ENCODE measurements at regions not wholly inside any gene's neighbourhood (a gene's known extent, or its start where the extent isn't known, plus 50 kb on each side); places are given as distances from the start of the nearest gene placed in this dataset.

GRCh38 chr6:27776504-27776903, 135.7 kb downstream of the OR2B2 start:
- TF ChIP-seq EZH2 (IDR thresholded peaks at IDR 0.05; ENCODE audit: low read depth, unreplicated experiment) (no peak), REST (IDR thresholded peaks at IDR 0.05; ENCODE audit: unreplicated experiment) (no peak), CREB1 (CRISPR knock-in tag; IDR thresholded peaks at IDR 0.05; ENCODE audit: low read depth) (no peak), EZH2phosphoT487 (IDR thresholded peaks at IDR 0.05; ENCODE audit: unreplicated experiment) (no peak), POLR2AphosphoS5 (IDR thresholded peaks at IDR 0.05; ENCODE audit: low read depth) (no peak), JUNB (IDR thresholded peaks at IDR 0.05; ENCODE audit: unreplicated experiment) (no peak), ZNF114 (CRISPR knock-in tag; IDR thresholded peaks at IDR 0.05) (no peak), ZNF331 (CRISPR knock-in tag; IDR thresholded peaks at IDR 0.05; ENCODE audit: low read depth) (no peak), NANOG (IDR thresholded peaks at IDR 0.05; ENCODE audit: borderline replicate concordance) (no peak)
- TF ChIP-seq, protein P1, sequence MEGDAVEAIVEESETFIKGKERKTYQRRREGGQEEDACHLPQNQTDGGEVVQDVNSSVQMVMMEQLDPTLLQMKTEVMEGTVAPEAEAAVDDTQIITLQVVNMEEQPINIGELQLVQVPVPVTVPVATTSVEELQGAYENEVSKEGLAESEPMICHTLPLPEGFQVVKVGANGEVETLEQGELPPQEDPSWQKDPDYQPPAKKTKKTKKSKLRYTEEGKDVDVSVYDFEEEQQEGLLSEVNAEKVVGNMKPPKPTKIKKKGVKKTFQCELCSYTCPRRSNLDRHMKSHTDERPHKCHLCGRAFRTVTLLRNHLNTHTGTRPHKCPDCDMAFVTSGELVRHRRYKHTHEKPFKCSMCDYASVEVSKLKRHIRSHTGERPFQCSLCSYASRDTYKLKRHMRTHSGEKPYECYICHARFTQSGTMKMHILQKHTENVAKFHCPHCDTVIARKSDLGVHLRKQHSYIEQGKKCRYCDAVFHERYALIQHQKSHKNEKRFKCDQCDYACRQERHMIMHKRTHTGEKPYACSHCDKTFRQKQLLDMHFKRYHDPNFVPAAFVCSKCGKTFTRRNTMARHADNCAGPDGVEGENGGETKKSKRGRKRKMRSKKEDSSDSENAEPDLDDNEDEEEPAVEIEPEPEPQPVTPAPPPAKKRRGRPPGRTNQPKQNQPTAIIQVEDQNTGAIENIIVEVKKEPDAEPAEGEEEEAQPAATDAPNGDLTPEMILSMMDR (conservative IDR thresholded peaks at IDR 0.05; ENCODE audit: low read depth in 2 of 2), result no peak
